Endodermal cell (in vitro differentiated cells): ENCODE measurements at regions not wholly inside any gene's neighbourhood (a gene's known extent, or its start where the extent isn't known, plus 50 kb on each side); places are given as distances from the start of the nearest gene placed in this dataset.

ENCODE experiments used
- DNase-seq: peaks from one replicate; pipeline ENCODE4 v3.0.0-alpha.2; 2017
- H3K27ac ChIP-seq: 2 replicates; pipeline ENCODE4 v1.5.1; 2013; ENCODE audit warnings: mild to moderate bottlenecking, low read depth, low read length, moderate library complexity
- H3K27me3 ChIP-seq: 2 replicates; pipeline ENCODE4 v1.6.1; 2013; ENCODE audit warnings: mild to moderate bottlenecking, low read length, moderate library complexity; ENCODE audit not compliant: insufficient read depth, control insufficient read depth, poor library complexity, severe bottlenecking
- H3K36me3 ChIP-seq: 2 replicates; pipeline ENCODE4 v1.7.0; 2013; ENCODE audit warnings: mild to moderate bottlenecking, low read length, moderate library complexity; ENCODE audit not compliant: control insufficient read depth, insufficient read depth
- H3K4me1 ChIP-seq: one replicate; pipeline ENCODE4 v1.7.0; 2013; ENCODE audit warnings: low read length; ENCODE audit not compliant: control insufficient read depth, insufficient read depth
- H3K4me3 ChIP-seq: 2 replicates; pipeline ENCODE4 v1.5.1; 2013; ENCODE audit warnings: mild to moderate bottlenecking, low read length, moderate library complexity
- H3K9ac ChIP-seq: 2 replicates; pipeline ENCODE4 v1.6.1; 2013; ENCODE audit warnings: mild to moderate bottlenecking, low read length, moderate library complexity; ENCODE audit not compliant: poor library complexity, severe bottlenecking; ENCODE audit errors: extremely low read depth
- H3K9me3 ChIP-seq: 2 replicates; pipeline ENCODE4 v1.6.1; 2013; ENCODE audit warnings: mild to moderate bottlenecking, low read length, moderate library complexity; ENCODE audit not compliant: control insufficient read depth
- H3K27ac Mint-ChIP-seq: 2 replicates; pipeline ENCODE4 v1.8.0; 2020; ENCODE audit warnings: mixed read lengths
- H3K27me3 Mint-ChIP-seq: 2 replicates; pipeline ENCODE4 v1.8.0; 2021; ENCODE audit warnings: mild to moderate bottlenecking, mixed read lengths; ENCODE audit not compliant: insufficient read depth
- H3K36me3 Mint-ChIP-seq: 2 replicates; pipeline ENCODE4 v1.8.0; 2020; ENCODE audit warnings: low read depth, mixed read lengths
- H3K4me1 Mint-ChIP-seq: 2 replicates; pipeline ENCODE4 v1.8.0; 2020; ENCODE audit warnings: mixed read lengths
- H3K4me3 Mint-ChIP-seq: 2 replicates; pipeline ENCODE4 v1.8.0; 2020; ENCODE audit warnings: mild to moderate bottlenecking, moderate library complexity, mixed read lengths
- H3K9me3 Mint-ChIP-seq: 2 replicates; pipeline ENCODE4 v1.8.0; 2020; ENCODE audit warnings: mild to moderate bottlenecking, mixed read lengths
- WGBS, 2 experiments: methylation state at CpG; one replicate each; pipeline versions ENCODE4 v1.1.5 to v1.1.7; 2013; ENCODE audit warnings: missing lambda C conversion rate in 2 of 2, mixed read lengths in 1 of 2; ENCODE audit not compliant: insufficient coverage in 1 of 2, insufficient read length in 1 of 2; 5-methylcytosine and 5-hydroxymethylcytosine counted together
- TF ChIP-seq, protein P1 (sequence below): fragments of 200-600 bp; sonication (generic); conservative IDR thresholded peaks from 2 replicates; pipeline ENCODE4 v1.5.0; 2021; ENCODE audit warnings: antibody characterized with exemption, mild to moderate bottlenecking

DNA sequence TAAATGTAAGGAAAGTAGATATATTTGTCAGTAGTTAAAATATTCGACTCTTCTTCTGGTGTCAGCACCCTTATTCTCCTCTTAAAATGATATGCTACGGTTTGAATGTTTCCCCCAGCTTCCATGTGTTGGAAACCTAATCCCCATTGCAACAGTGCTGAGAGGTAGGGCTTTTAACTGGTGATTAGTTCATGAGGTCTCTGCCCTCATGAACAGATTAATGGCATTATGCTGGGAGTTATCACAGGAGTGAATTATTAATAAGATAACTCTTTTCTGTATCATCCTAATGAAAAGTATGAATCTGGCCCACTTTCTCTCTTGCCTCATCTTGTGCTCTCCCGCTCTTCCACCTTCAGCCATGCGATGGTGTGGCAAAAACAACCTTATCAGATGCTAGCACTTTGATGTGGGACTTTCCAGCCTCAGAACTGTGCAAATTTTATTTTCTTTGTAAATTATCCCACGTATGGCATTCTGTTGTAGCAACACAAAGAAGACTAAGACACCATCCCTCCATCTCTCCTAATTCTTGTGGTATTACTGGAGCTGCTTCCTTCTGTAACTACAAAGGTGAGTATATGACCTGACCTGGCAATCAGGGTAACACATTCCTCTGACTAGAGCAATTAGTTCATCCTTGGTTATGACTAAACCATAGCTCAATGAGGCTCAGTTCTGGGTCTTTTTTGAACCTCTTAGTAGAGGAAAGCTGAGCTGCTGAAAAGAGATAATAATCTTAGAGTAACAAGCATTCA is 171.1 kb upstream of the TMEM196 start:
- Mint-ChIP-seq H3K27ac (no peak overlapping the region), H3K36me3 (peaks cover 19% of the 10 kb centered on the region), H3K27me3 (no peaks in the 10 kb centered on the region), H3K4me3 (no peak overlapping the region), H3K4me1 (no peaks in the 10 kb centered on the region), H3K9me3 (peaks cover 12% of the 10 kb centered on the region)
- no peak overlapping the region for H3K27ac ChIP-seq
- TF ChIP-seq, protein P1, sequence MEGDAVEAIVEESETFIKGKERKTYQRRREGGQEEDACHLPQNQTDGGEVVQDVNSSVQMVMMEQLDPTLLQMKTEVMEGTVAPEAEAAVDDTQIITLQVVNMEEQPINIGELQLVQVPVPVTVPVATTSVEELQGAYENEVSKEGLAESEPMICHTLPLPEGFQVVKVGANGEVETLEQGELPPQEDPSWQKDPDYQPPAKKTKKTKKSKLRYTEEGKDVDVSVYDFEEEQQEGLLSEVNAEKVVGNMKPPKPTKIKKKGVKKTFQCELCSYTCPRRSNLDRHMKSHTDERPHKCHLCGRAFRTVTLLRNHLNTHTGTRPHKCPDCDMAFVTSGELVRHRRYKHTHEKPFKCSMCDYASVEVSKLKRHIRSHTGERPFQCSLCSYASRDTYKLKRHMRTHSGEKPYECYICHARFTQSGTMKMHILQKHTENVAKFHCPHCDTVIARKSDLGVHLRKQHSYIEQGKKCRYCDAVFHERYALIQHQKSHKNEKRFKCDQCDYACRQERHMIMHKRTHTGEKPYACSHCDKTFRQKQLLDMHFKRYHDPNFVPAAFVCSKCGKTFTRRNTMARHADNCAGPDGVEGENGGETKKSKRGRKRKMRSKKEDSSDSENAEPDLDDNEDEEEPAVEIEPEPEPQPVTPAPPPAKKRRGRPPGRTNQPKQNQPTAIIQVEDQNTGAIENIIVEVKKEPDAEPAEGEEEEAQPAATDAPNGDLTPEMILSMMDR: no peak
- no peak for DNase-seq
- H3K4me1 ChIP-seq: no peaks in the 10 kb centered on the region
- H3K9ac ChIP-seq: no peak overlapping the region
- no peaks in the 10 kb centered on the region for H3K9me3 ChIP-seq
- H3K36me3 ChIP-seq: no peaks in the 10 kb centered on the region
- H3K4me3 ChIP-seq: no peak overlapping the region
- 88 to 93% methylated on average over 4 to 5 of the region's 5 CpGs for WGBS, 2 experiments
- H3K27me3 ChIP-seq: no peaks in the 10 kb centered on the region

DNA sequence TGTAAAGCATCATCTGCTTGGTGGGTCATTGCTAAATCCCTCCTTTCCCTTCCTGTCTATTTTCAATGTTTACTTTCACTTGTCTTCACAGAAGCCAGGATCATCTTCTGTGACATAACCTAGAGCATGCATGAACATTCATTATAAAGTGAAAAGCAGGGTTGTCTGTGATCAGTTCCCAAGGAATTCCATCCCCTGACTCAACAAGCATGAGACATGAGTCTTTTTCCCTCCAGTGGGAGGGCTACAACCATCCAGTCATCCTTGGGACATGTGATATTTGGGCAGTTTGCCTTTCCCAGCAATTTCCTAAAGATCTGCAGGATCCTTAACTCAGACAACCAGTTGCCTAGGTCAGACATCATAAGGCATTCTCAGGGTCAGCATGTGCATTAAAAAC is 166.3 kb upstream of the TMEM196 start:
- Histone ChIP-seq H3K27ac (no peak overlapping the region), H3K9me3 (no peaks in the 10 kb centered on the region), H3K4me1 (no peaks in the 10 kb centered on the region), H3K27me3 (no peaks in the 10 kb centered on the region), H3K36me3 (no peaks in the 10 kb centered on the region), H3K9ac (no peak overlapping the region), H3K4me3 (no peak overlapping the region)
- Mint-ChIP-seq H3K9me3 (no peaks in the 10 kb centered on the region), H3K36me3 (peaks cover 15% of the 10 kb centered on the region), H3K4me3 (no peak overlapping the region), H3K27ac (no peak overlapping the region), H3K4me1 (no peaks in the 10 kb centered on the region), H3K27me3 (no peaks in the 10 kb centered on the region)
- TF ChIP-seq, protein P1: no peak
- no peak for DNase-seq

DNA sequence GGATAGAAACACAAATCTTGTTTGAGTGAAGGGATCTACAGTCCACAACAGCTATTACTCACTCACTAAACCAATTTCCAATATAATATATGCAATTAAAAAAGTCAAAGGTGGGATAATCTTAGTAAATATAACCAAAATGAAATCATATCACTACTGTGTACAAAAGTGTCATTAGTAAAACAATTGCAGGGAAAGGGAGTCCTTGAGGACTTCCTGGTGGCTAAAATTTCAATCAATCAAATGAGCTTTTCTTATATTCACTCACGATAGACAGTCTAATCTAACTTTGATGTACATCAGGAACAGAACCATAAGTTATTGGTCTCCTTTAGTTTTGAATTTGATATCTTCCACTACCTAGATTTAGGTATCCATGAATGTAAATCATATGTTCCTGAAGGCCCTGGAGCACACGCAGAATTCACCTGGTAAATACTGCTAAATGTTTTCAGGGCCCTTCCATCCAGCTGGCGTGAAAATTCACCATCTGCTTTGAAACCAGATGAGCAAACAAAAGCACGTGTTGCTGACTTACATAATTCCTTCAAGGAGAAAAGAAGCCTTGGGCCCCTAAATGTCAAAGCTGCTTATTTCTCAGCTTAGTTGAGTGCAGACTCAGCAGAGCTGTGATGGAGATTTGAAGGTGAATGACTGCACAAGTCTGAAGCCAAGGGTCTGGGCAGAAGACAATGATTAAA is 159.3 kb upstream of the TMEM196 start:
- Histone ChIP-seq H3K36me3 (no peaks in the 10 kb centered on the region), H3K27ac (no peak overlapping the region), H3K4me1 (no peaks in the 10 kb centered on the region), H3K4me3 (no peak overlapping the region), H3K9ac (no peak overlapping the region), H3K9me3 (no peaks in the 10 kb centered on the region), H3K27me3 (no peaks in the 10 kb centered on the region)
- H3K27ac Mint-ChIP-seq: no peak overlapping the region
- TF ChIP-seq, protein P1: no peak
- no peaks in the 10 kb centered on the region for H3K27me3 Mint-ChIP-seq
- WGBS, 2 experiments: 89 to 94% methylated on average over 3 to 4 of the region's 4 CpGs
- H3K4me3 Mint-ChIP-seq: no peak overlapping the region
- no peak for DNase-seq
- H3K36me3 Mint-ChIP-seq: peaks cover 20% of the 10 kb centered on the region
- no peaks in the 10 kb centered on the region for H3K4me1 Mint-ChIP-seq
- H3K9me3 Mint-ChIP-seq: no peaks in the 10 kb centered on the region
